ENCODE measurements at regions not wholly inside any gene's neighbourhood (a gene's known extent, or its start where the extent isn't known, plus 50 kb on each side); places are given as distances from the start of the nearest gene placed in this dataset.

DNA sequence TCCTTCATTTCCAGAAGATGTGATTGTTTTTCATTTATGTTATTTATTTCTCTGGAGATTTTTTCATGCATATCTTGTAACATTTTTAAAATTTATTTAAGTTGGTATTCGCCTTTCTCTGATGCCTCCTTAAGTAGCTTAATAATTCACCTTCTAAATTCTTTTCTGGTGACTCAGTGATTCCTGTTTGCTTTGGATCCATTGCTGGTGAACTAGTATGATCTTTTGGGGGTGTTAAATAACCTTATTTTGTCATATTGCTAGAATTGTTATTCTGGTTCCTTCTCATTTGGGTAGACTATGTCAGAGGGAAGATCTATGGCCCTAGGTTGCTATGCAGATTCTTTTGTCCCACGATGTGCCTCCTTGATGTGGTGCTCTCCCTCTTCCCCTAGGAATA, 1347.2 kb upstream of the B3GALT2 start:
- dilution Hi-C loops (cut with MboI; ENCODE audit: extremely low pct_ligation_motif_present, low sequenced_read_pairs): no loop called here
- no peak for FAIRE-seq

More for the DNA sequence above, 1347.2 kb upstream of the B3GALT2 start:
- POLR2A ChIA-PET: no interaction called here
- intact Hi-C loops (cut with micrococcal nuclease): no loop called here
- H3K4me2 ChIP-seq (ENCODE audit: insufficient read depth, low read length): no peak overlapping the region
- CTCF ChIA-PET: no interaction called here
- H3K9ac ChIP-seq (replicated peaks; ENCODE audit: extremely low read depth, insufficient read depth, low read length): no peak overlapping the region
- no peaks in the 10 kb centered on the region for H3K4me1 ChIP-seq (ENCODE audit: control insufficient read depth, extremely low read depth, insufficient read depth, low read length)
- TF ChIP-seq MAX (IDR thresholded peaks at IDR 0.05; ENCODE audit: insufficient read depth, insufficient read length): no peak
- no peak for TF ChIP-seq POLR2AphosphoS5 (IDR thresholded peaks at IDR 0.05; ENCODE audit: insufficient read depth, low read depth, low read length)
- no peak for TF ChIP-seq MYC (IDR thresholded peaks at IDR 0.05; ENCODE audit: low read depth, low read length)
- TF ChIP-seq FOS (IDR thresholded peaks at IDR 0.05; ENCODE audit: borderline replicate concordance, insufficient read depth, low read length): no peak
- TF ChIP-seq JUN (IDR thresholded peaks at IDR 0.05; ENCODE audit: borderline replicate concordance, insufficient read depth, insufficient read length, low read depth): no peak
- TF ChIP-seq, protein P1, sequence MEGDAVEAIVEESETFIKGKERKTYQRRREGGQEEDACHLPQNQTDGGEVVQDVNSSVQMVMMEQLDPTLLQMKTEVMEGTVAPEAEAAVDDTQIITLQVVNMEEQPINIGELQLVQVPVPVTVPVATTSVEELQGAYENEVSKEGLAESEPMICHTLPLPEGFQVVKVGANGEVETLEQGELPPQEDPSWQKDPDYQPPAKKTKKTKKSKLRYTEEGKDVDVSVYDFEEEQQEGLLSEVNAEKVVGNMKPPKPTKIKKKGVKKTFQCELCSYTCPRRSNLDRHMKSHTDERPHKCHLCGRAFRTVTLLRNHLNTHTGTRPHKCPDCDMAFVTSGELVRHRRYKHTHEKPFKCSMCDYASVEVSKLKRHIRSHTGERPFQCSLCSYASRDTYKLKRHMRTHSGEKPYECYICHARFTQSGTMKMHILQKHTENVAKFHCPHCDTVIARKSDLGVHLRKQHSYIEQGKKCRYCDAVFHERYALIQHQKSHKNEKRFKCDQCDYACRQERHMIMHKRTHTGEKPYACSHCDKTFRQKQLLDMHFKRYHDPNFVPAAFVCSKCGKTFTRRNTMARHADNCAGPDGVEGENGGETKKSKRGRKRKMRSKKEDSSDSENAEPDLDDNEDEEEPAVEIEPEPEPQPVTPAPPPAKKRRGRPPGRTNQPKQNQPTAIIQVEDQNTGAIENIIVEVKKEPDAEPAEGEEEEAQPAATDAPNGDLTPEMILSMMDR (IDR thresholded peaks at IDR 0.05; ENCODE audit: extremely low read depth in 1 of 2, insufficient read depth in 1 of 2, low read depth in 1 of 2, low read length in 2 of 2): no peak
- TF ChIP-seq EZH2 (IDR thresholded peaks at IDR 0.05; ENCODE audit: borderline replicate concordance, low read depth, low read length, severe bottlenecking): no peak
- no peak for TF ChIP-seq GATA2 (IDR thresholded peaks at IDR 0.05; ENCODE audit: insufficient read depth, insufficient read length, low read depth, low read length)
- no peak for TF ChIP-seq POLR2A (IDR thresholded peaks at IDR 0.05; ENCODE audit: low read depth, low read length)
- H3K9me3 ChIP-seq (replicated peaks; ENCODE audit: control insufficient read depth, insufficient read depth, low read length): no peaks in the 10 kb centered on the region
- H3K4me3 ChIP-seq (replicated peaks in 1 of 3; ENCODE audit: insufficient read depth in 1 of 3, low read depth in 1 of 3, low read length in 3 of 3): no peak overlapping the region
- H2AFZ ChIP-seq (ENCODE audit: low read depth, low read length): no peak overlapping the region
- no peak for DNase-seq (ENCODE audit: low read depth, low spot score)
- BruUV-seq (replicated peaks): no TSS peak
- H3K27ac ChIP-seq (ENCODE audit: insufficient read depth, low read depth, low read length): no peak overlapping the region
- H3K27me3 ChIP-seq (ENCODE audit: control insufficient read depth in 2 of 2, insufficient read depth in 2 of 2, low read length in 2 of 2): no peaks in the 10 kb centered on the region
- H3K79me2 ChIP-seq (ENCODE audit: control insufficient read depth, insufficient read depth, low read length): no peaks in the 10 kb centered on the region
- no peaks in the 10 kb centered on the region for H4K20me1 ChIP-seq (replicated peaks; ENCODE audit: control insufficient read depth, extremely low read depth, insufficient read depth, low read length)
- H3K36me3 ChIP-seq (ENCODE audit: control insufficient read depth in 2 of 2, extremely low read depth in 1 of 2, insufficient read depth in 2 of 2, low read length in 2 of 2): no peaks in the 10 kb centered on the region
- H3K9me1 ChIP-seq (replicated peaks; ENCODE audit: control insufficient read depth, extremely low read depth, insufficient read depth, low read length): no peaks in the 10 kb centered on the region
